Endothelial cell (in vitro differentiated cells): ENCODE measurements at regions not wholly inside any gene's neighbourhood (a gene's known extent, or its start where the extent isn't known, plus 50 kb on each side); places are given as distances from the start of the nearest gene placed in this dataset.

Source experiments
- DNase-seq: peaks from one replicate; pipeline ENCODE4 v3.0.0; 2021; ENCODE audit warnings: low spot score
- H3K27ac Mint-ChIP-seq: one replicate; pipeline ENCODE4 v1.8.0; 2021; ENCODE audit warnings: mixed read lengths, inconsistent platforms; ENCODE audit not compliant: unreplicated experiment
- H3K27me3 Mint-ChIP-seq: one replicate; pipeline ENCODE4 v1.8.0; 2021; ENCODE audit warnings: mild to moderate bottlenecking, moderate library complexity, mixed read lengths, inconsistent platforms; ENCODE audit not compliant: unreplicated experiment
- H3K36me3 Mint-ChIP-seq: one replicate; pipeline ENCODE4 v1.8.0; 2021; ENCODE audit warnings: mild to moderate bottlenecking, low read depth, mixed read lengths, inconsistent platforms; ENCODE audit not compliant: unreplicated experiment
- H3K4me1 Mint-ChIP-seq: one replicate; pipeline ENCODE4 v1.8.0; 2021; ENCODE audit warnings: mild to moderate bottlenecking, mixed read lengths, inconsistent platforms; ENCODE audit not compliant: unreplicated experiment
- H3K4me3 Mint-ChIP-seq: one replicate; pipeline ENCODE4 v1.8.0; 2021; ENCODE audit warnings: mild to moderate bottlenecking, mixed read lengths, inconsistent platforms; ENCODE audit not compliant: unreplicated experiment
- H3K9me3 Mint-ChIP-seq: one replicate; pipeline ENCODE4 v1.8.0; 2021; ENCODE audit warnings: mixed read lengths, inconsistent platforms; ENCODE audit not compliant: unreplicated experiment
- CTCF ChIP-seq: fragments of 200-600 bp; sonication (generic); IDR thresholded peaks from one replicate; pipeline ENCODE4 v1.5.0; 2021; ENCODE audit warnings: antibody characterized with exemption; ENCODE audit not compliant: unreplicated experiment

DNA sequence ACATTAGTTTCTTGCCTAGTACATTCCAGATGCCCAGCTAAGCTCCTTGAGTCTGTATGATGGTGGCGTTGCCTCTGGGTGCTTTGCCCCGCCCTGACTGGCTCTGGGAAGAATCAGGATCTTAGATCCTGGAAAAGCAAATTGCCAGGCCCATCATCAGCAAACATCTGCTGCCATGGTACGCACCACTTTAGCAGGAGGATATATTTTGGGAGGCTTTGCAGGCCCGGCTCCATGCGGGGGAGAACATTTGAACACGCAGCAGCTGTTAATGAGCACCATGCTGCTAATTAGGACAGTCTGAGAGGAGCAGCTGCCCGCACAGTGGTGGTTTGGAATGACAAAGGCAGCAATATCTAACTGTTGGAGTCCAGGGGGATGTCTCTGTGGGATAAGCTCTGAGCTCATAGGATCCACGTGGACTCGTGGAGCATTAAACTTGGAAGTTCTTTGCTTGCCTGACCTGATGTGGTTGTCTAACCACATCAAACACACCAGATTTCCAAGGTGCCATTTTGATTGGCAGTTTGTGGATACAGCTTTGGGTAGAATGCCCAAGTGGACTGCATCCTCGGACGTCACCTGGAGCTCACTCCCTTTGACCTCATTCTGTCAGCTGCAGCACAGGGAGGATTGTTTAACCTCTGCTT, 217.0 kb upstream of the ZBED5 start:
- Mint-ChIP-seq H3K27me3 (peaks cover 3% of the 10 kb centered on the region), H3K4me1 (no peaks in the 10 kb centered on the region), H3K36me3 (no peaks in the 10 kb centered on the region), H3K27ac (no peak overlapping the region), H3K4me3 (no peak overlapping the region), H3K9me3 (no peaks in the 10 kb centered on the region)
- no peak for TF ChIP-seq CTCF
- DNase-seq = no peak

- H3K9me3 Mint-ChIP-seq = no peaks in the 10 kb centered on the region
- H3K27me3 Mint-ChIP-seq = peaks cover 3% of the 10 kb centered on the region
- no peak for TF ChIP-seq CTCF
- no peak for DNase-seq
- no peak overlapping the region for H3K4me3 Mint-ChIP-seq
- H3K36me3 Mint-ChIP-seq = no peaks in the 10 kb centered on the region
- no peaks in the 10 kb centered on the region for H3K4me1 Mint-ChIP-seq
- no peak overlapping the region for H3K27ac Mint-ChIP-seq
These were observed 216.1 kb upstream of the ZBED5 start for GRCh38 chr11:11073996-11074395.

DNA sequence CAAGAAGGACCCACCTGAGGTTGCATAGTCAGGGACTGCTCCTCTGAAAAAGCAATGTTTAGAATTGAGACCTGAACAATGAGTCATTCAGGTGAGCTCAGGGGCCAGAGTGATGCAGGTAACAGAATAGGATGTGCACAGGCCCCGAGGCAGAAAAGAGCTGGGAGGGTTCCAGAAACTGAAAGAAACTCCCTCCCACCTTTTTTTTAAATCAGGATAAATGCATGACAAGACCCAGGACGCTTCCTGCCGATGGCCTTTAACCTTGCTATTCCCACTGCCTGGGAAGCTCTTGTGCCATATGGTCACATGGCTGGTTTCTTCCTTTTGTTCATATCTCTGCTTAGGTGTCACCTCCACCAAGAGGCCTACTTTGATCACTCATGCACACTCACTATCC, 214.2 kb upstream of the ZBED5 start:
- DNase-seq = no peak
- H3K27me3 Mint-ChIP-seq = peaks cover 3% of the 10 kb centered on the region
- no peaks in the 10 kb centered on the region for H3K9me3 Mint-ChIP-seq
- no peak overlapping the region for H3K4me3 Mint-ChIP-seq
- H3K27ac Mint-ChIP-seq = no peak overlapping the region
- TF ChIP-seq CTCF = no peak
- H3K4me1 Mint-ChIP-seq = no peaks in the 10 kb centered on the region
- no peaks in the 10 kb centered on the region for H3K36me3 Mint-ChIP-seq

DNA sequence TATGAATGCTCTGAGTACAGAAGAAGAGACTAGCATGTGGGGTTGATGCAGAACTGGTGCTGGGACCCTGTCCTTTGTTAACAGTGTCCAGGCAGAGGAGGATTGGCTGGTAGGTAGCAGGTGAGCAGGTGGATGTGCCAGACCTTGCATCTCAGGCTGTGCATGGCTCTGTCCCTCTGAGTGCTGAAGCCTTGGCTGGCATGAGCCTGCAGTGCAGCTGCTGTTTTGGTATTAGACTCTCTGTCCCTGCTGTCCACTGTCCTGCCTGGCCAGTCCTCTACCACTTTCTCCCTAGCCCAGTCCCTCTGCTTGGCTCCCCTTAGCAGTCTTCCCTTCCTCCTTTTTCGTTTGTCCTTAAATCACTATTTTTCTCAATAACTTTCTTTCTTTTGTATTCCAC, 213.6 kb upstream of the ZBED5 start:
- Mint-ChIP-seq H3K4me3 (no peak overlapping the region), H3K36me3 (no peaks in the 10 kb centered on the region), H3K27me3 (peaks cover 3% of the 10 kb centered on the region), H3K27ac (no peak overlapping the region), H3K9me3 (no peaks in the 10 kb centered on the region), H3K4me1 (no peaks in the 10 kb centered on the region)
- no peak for DNase-seq
- no peak for TF ChIP-seq CTCF

DNA sequence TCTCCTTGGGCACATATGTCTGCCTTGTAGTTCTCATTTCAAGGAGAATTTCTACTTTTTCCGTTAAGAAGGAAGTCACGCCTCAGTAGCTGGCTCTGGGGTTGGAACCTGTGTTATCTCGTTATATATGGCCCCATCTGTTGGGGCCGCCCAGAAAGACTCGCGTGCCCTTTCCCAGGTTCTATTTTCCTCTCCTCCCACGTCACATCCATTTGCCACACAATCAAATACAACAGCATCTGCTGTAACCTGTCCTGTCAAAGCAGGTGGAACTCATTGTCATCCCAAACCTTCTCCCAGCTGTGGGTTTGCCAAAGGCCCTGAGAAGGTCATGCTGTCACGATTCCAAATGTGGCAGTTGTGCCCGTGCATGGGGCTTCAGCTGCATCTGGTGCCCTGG, 213.1 kb upstream of the ZBED5 start:
- Mint-ChIP-seq H3K4me3 (no peak overlapping the region), H3K4me1 (no peaks in the 10 kb centered on the region), H3K36me3 (no peaks in the 10 kb centered on the region), H3K27ac (no peak overlapping the region), H3K27me3 (peaks cover 3% of the 10 kb centered on the region), H3K9me3 (no peaks in the 10 kb centered on the region)
- no peak for TF ChIP-seq CTCF
- no peak for DNase-seq
